ENCODE measurements at regions not wholly inside any gene's neighbourhood (a gene's known extent, or its start where the extent isn't known, plus 50 kb on each side); places are given as distances from the start of the nearest gene placed in this dataset.
A peak's percentile ranks its signal among the peaks of the same experiment; 100 is the strongest.

GRCh38 chr6:167671977-167672687 lies 154.6 kb upstream of the AFDN start:
- no peaks in the 10 kb centered on the region for H3K27me3 ChIP-seq
- TF ChIP-seq CTCF (IDR thresholded peaks at IDR 0.05) = no peak
- H3K9ac ChIP-seq (ENCODE audit: low read depth in 2 of 2, low read length in 2 of 2) = no peak overlapping the region
- intact Hi-C loops (cut with DNase I) = no loop called here
- no peak overlapping the region for H3K4me3 ChIP-seq
- H3K9me3 ChIP-seq = no peaks in the 10 kb centered on the region
- H3K36me3 ChIP-seq = no peaks in the 10 kb centered on the region
- H3K4me1 ChIP-seq = peaks cover 12% of the 10 kb centered on the region
- no peak for DNase-seq
- no peak overlapping the region for H3K27ac ChIP-seq

- intact Hi-C loops (cut with DNase I) = no loop called here
- DNase-seq = no peak
- Histone ChIP-seq H3K9ac (ENCODE audit: low read depth in 2 of 2, low read length in 2 of 2) (no peak overlapping the region), H3K4me1 (peaks cover 12% of the 10 kb centered on the region), H3K4me3 (no peak overlapping the region), H3K9me3 (no peaks in the 10 kb centered on the region), H3K27me3 (no peaks in the 10 kb centered on the region), H3K36me3 (no peaks in the 10 kb centered on the region), H3K27ac (no peak overlapping the region)
- no peak for TF ChIP-seq CTCF (IDR thresholded peaks at IDR 0.05)
Measured at GRCh38 chr6:167672738-167673137, 154.0 kb upstream of the AFDN start.

GRCh38 chr6:167673946-167674345 lies 152.8 kb upstream of the AFDN start:
- no peaks in the 10 kb centered on the region for H3K36me3 ChIP-seq
- TF ChIP-seq CTCF (IDR thresholded peaks at IDR 0.05) = no peak
- H3K27ac ChIP-seq = no peak overlapping the region

GRCh38 chr6:167674486-167674885 lies 152.2 kb upstream of the AFDN start:
- no peak overlapping the region for H3K27ac ChIP-seq
- no peaks in the 10 kb centered on the region for H3K36me3 ChIP-seq
- peaks cover 4% of the 10 kb centered on the region for H3K27me3 ChIP-seq
- no peak overlapping the region for H3K9ac ChIP-seq (ENCODE audit: low read depth in 2 of 2, low read length in 2 of 2)
- no peak overlapping the region for H3K4me3 ChIP-seq
- H3K4me1 ChIP-seq = peaks cover 18% of the 10 kb centered on the region
- DNase-seq = no peak
- intact Hi-C loops (cut with DNase I) = no loop called here
- no peaks in the 10 kb centered on the region for H3K9me3 ChIP-seq
- TF ChIP-seq CTCF (IDR thresholded peaks at IDR 0.05) = no peak

More at GRCh38 chr6:167673946-167674345, 152.8 kb upstream of the AFDN start:
- Histone ChIP-seq H3K27me3 (peaks cover 4% of the 10 kb centered on the region), H3K9ac (ENCODE audit: low read depth in 2 of 2, low read length in 2 of 2) (no peak overlapping the region), H3K4me1 (peaks cover 18% of the 10 kb centered on the region), H3K4me3 (no peak overlapping the region), H3K9me3 (no peaks in the 10 kb centered on the region)
- DNase-seq = no peak
- intact Hi-C loops (cut with DNase I) = no loop called here

- peaks cover 4% of the 10 kb centered on the region for H3K27me3 ChIP-seq
- no peaks in the 10 kb centered on the region for H3K36me3 ChIP-seq
- intact Hi-C loops (cut with DNase I) = no loop called here
- no peak for TF ChIP-seq CTCF (IDR thresholded peaks at IDR 0.05)
- H3K27ac ChIP-seq = peak overlapping the region; percentile 81
- no peak overlapping the region for H3K9ac ChIP-seq (ENCODE audit: low read depth in 2 of 2, low read length in 2 of 2)
- H3K4me1 ChIP-seq = peaks cover 18% of the 10 kb centered on the region
- no peak overlapping the region for H3K4me3 ChIP-seq
- DNase-seq = peak; percentile 87
- no peaks in the 10 kb centered on the region for H3K9me3 ChIP-seq
Measured at GRCh38 chr6:167676000-167676665, 150.6 kb upstream of the AFDN start.

Data from colonic mucosa (tissue), 4 donors.